Natural killer cell (primary cell): ENCODE measurements at regions not wholly inside any gene's neighbourhood (a gene's known extent, or its start where the extent isn't known, plus 50 kb on each side); places are given as distances from the start of the nearest gene placed in this dataset.

Experiments
- ATAC-seq, 3 donors: fragments of 150-1000 bp in 2 of 3; fragments of 200-7000 bp in 1 of 3; cut with Tn5 transposase; 1 replicate in 1 of 3; 2 replicates in 2 of 3; pipeline ENCODE4 v1.10.0; 2021; ENCODE audit warnings: mild to moderate bottlenecking in 2 of 3, moderate library complexity in 2 of 3
- DNase-seq, 2 donors: peaks; one replicate each; pipeline versions ENCODE4 v3.0.0 to v3.0.0-alpha.2; 2013 to 2021; ENCODE audit warnings: mixed read lengths in 1 of 2
- H3K27ac ChIP-seq: one replicate; pipeline ENCODE4 v1.5.1; 2013; ENCODE audit warnings: mild to moderate bottlenecking, low read length
- H3K27me3 ChIP-seq: one replicate; pipeline ENCODE4 v1.6.1; 2013; ENCODE audit warnings: low read length; ENCODE audit not compliant: control insufficient read depth, insufficient read depth
- H3K36me3 ChIP-seq: one replicate; pipeline ENCODE4 v1.6.1; 2013; ENCODE audit warnings: low read length; ENCODE audit not compliant: control insufficient read depth, insufficient read depth
- H3K4me1 ChIP-seq: one replicate; pipeline ENCODE4 v1.6.1; 2013; ENCODE audit warnings: low read length; ENCODE audit not compliant: control insufficient read depth, insufficient read depth
- H3K4me3 ChIP-seq: one replicate; pipeline ENCODE4 v1.5.1; 2013; ENCODE audit warnings: low read length
- H3K9me3 ChIP-seq: one replicate; pipeline ENCODE4 v1.6.1; 2013; ENCODE audit warnings: low read length; ENCODE audit not compliant: control insufficient read depth, insufficient read depth
- H3K27ac Mint-ChIP-seq, 2 donors: one replicate each; pipeline ENCODE4 v1.8.0; 2022; ENCODE audit warnings: mild to moderate bottlenecking in 2 of 2, mixed read lengths in 2 of 2, moderate library complexity in 1 of 2
- H3K27me3 Mint-ChIP-seq, 2 donors: one replicate each; pipeline ENCODE4 v1.8.0; 2022; ENCODE audit warnings: low read depth in 2 of 2, mixed read lengths in 2 of 2
- H3K36me3 Mint-ChIP-seq: one replicate; pipeline ENCODE4 v1.8.0; 2022; ENCODE audit warnings: mixed read lengths
- H3K4me1 Mint-ChIP-seq, 2 donors: one replicate each; pipeline ENCODE4 v1.8.0; 2022; ENCODE audit warnings: mixed read lengths in 2 of 2
- H3K4me3 Mint-ChIP-seq: one replicate; pipeline ENCODE4 v1.8.0; 2022; ENCODE audit warnings: mild to moderate bottlenecking, moderate library complexity, mixed read lengths
- H3K9me3 Mint-ChIP-seq, 2 donors: one replicate each; pipeline ENCODE4 v1.8.0; 2022; ENCODE audit warnings: mixed read lengths in 2 of 2
- WGBS: methylation state at CpG from one replicate; pipeline ENCODE4 v1.1.7; 2013; ENCODE audit warnings: missing lambda C conversion rate; ENCODE audit not compliant: insufficient coverage; 5-methylcytosine and 5-hydroxymethylcytosine counted together
- intact Hi-C: fragments of 100-400 bp; cut with micrococcal nuclease; formaldehyde crosslinking; loops from one replicate; pipeline ENCODE4 v1.14.2; 2022
- TF ChIP-seq, protein P1 (sequence below): fragments of 200-600 bp; IDR thresholded peaks from one replicate; pipeline ENCODE4 v1.8.0; 2022; ENCODE audit warnings: antibody characterized with exemption

DNA sequence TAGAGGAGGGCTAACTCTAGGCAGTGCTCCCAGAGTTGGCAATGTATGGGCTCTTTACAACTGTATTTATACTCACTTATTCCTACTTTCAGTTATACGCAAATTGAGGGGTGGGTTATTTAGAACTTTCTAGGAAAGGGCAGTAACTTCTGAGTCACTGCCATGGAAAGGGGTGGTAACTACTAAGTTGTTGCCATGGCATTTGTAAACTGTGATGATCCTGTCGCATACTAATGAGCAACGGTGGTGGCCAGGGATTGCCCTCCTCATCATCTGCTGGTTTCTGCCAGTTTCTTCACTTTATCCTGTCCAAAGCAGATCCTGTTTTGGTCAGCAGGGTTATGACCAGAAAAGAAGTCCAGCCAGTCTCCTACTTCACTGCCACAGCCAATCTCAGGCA is 95.5 kb upstream of the PTPRT start:
- Mint-ChIP-seq H3K36me3 (no peaks in the 10 kb centered on the region), H3K27me3 (peaks cover 7 to 11% of the 10 kb centered on the region in 2 donors), H3K27ac (no peak overlapping the region), H3K9me3 (no peaks in the 10 kb centered on the region), H3K4me3 (no peak overlapping the region), H3K4me1 (no peaks in the 10 kb centered on the region)
- TF ChIP-seq, protein P1, sequence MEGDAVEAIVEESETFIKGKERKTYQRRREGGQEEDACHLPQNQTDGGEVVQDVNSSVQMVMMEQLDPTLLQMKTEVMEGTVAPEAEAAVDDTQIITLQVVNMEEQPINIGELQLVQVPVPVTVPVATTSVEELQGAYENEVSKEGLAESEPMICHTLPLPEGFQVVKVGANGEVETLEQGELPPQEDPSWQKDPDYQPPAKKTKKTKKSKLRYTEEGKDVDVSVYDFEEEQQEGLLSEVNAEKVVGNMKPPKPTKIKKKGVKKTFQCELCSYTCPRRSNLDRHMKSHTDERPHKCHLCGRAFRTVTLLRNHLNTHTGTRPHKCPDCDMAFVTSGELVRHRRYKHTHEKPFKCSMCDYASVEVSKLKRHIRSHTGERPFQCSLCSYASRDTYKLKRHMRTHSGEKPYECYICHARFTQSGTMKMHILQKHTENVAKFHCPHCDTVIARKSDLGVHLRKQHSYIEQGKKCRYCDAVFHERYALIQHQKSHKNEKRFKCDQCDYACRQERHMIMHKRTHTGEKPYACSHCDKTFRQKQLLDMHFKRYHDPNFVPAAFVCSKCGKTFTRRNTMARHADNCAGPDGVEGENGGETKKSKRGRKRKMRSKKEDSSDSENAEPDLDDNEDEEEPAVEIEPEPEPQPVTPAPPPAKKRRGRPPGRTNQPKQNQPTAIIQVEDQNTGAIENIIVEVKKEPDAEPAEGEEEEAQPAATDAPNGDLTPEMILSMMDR: no peak
- Histone ChIP-seq H3K27ac (no peak overlapping the region), H3K4me3 (no peak overlapping the region), H3K36me3 (no peaks in the 10 kb centered on the region), H3K9me3 (no peaks in the 10 kb centered on the region), H3K4me1 (no peaks in the 10 kb centered on the region), H3K27me3 (no peaks in the 10 kb centered on the region)
- DNase-seq (no peak), ATAC-seq (no peak)
- intact Hi-C loops: no loop called here
- 77% methylated on average over 3 of the region's 3 CpGs for WGBS

DNA sequence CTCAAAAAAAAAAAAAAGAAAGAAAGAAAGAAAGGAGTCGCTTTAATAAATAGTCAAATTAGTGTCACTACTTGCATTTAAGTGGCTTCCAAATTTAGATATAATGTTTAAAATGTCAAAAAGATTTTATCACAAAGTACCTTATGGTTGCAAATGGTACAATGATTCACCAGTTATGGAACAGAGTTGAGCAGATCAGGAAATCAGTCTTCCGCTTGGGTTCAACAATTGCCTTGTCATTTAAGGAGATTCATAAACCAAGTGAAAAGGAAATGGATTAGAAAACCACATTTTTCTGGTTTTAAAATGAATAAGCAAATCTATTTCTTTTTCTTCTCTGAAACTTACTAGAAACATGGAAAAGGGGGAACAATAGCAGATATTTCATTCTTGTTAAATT is 94.8 kb upstream of the PTPRT start:
- intact Hi-C loops: no loop called here
- no peaks in the 10 kb centered on the region for H3K27me3 ChIP-seq
- Mint-ChIP-seq H3K9me3 (no peaks in the 10 kb centered on the region), H3K27me3 (peaks cover 7 to 11% of the 10 kb centered on the region in 2 donors), H3K4me1 (no peaks in the 10 kb centered on the region), H3K27ac (no peak overlapping the region), H3K36me3 (no peaks in the 10 kb centered on the region), H3K4me3 (no peak overlapping the region)
- 23% methylated on average over 2 of the region's 2 CpGs for WGBS
- H3K4me3 ChIP-seq: no peak overlapping the region
- DNase-seq (no peak), ATAC-seq (no peak)
- no peak overlapping the region for H3K27ac ChIP-seq
- no peaks in the 10 kb centered on the region for H3K36me3 ChIP-seq
- no peaks in the 10 kb centered on the region for H3K9me3 ChIP-seq
- TF ChIP-seq, protein P1: no peak
- no peaks in the 10 kb centered on the region for H3K4me1 ChIP-seq

DNA sequence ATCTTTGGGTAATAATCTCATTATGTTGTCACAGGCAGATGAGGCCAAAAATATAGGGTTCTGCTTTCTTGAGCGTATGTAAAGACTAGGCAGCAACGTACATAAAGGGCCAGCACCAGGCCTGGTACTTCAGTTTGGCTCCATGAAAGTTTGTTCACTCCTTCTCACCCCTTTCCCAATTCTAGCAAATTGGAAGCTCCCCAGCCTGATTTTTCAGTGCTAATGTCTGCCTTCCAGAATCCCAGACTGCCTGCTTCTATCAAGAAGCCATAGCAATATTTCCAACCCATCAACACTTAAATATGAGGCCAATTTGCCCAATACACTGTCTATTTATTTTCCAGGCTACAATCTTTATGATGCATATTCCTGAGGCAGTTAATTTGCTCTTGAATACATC is 93.4 kb upstream of the PTPRT start:
- Histone ChIP-seq H3K36me3 (no peaks in the 10 kb centered on the region), H3K27me3 (no peaks in the 10 kb centered on the region), H3K27ac (no peak overlapping the region), H3K4me3 (no peak overlapping the region), H3K4me1 (no peaks in the 10 kb centered on the region), H3K9me3 (no peaks in the 10 kb centered on the region)
- H3K9me3 Mint-ChIP-seq: no peaks in the 10 kb centered on the region
- no peaks in the 10 kb centered on the region for H3K36me3 Mint-ChIP-seq
- no peak overlapping the region for H3K4me3 Mint-ChIP-seq
- DNase-seq (no peak), ATAC-seq (no peak)
- TF ChIP-seq, protein P1: no peak
- intact Hi-C loops: no loop called here
- no peaks in the 10 kb centered on the region for H3K4me1 Mint-ChIP-seq
- no peak overlapping the region for H3K27ac Mint-ChIP-seq
- WGBS: 81% methylated on average over 2 of the region's 2 CpGs
- H3K27me3 Mint-ChIP-seq: peaks cover 7 to 11% of the 10 kb centered on the region in 2 donors

DNA sequence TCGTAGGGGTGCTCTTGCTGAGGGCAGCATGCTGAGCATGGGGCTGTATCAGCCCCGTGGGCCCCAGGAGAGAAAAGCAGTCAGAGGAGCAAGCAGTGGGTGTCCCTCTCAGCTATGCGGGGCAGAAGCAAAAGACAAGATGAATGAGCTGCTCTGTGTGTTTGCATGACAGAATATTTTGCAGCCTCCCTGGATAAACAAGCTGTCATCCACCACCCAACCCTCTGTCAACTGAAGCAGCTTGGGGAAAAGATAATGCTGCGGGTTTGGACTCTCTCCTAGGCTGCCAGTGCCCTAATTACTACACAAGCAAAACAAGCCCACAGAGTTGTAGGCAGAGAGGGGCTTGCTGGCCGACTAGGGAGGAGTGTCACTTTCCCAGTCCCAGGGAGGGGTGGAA is 82.3 kb upstream of the PTPRT start:
- Mint-ChIP-seq H3K36me3 (no peaks in the 10 kb centered on the region), H3K4me3 (no peak overlapping the region), H3K9me3 (peaks cover 2% of the 10 kb centered on the region in 2 donors), H3K4me1 (no peaks in the 10 kb centered on the region), H3K27me3 (peaks cover 9 to 14% of the 10 kb centered on the region in 2 donors), H3K27ac (no peak overlapping the region)
- Histone ChIP-seq H3K4me3 (no peak overlapping the region), H3K4me1 (no peaks in the 10 kb centered on the region), H3K36me3 (no peaks in the 10 kb centered on the region), H3K27ac (no peak overlapping the region), H3K9me3 (no peaks in the 10 kb centered on the region), H3K27me3 (no peaks in the 10 kb centered on the region)
- intact Hi-C loops: no loop called here
- no peak for DNase-seq
- TF ChIP-seq, protein P1: no peak
- no peak for ATAC-seq
- 89% methylated on average over 4 of the region's 5 CpGs for WGBS
